ENCODE measurements at regions not wholly inside any gene's neighbourhood (a gene's known extent, or its start where the extent isn't known, plus 50 kb on each side); places are given as distances from the start of the nearest gene placed in this dataset.

DNA sequence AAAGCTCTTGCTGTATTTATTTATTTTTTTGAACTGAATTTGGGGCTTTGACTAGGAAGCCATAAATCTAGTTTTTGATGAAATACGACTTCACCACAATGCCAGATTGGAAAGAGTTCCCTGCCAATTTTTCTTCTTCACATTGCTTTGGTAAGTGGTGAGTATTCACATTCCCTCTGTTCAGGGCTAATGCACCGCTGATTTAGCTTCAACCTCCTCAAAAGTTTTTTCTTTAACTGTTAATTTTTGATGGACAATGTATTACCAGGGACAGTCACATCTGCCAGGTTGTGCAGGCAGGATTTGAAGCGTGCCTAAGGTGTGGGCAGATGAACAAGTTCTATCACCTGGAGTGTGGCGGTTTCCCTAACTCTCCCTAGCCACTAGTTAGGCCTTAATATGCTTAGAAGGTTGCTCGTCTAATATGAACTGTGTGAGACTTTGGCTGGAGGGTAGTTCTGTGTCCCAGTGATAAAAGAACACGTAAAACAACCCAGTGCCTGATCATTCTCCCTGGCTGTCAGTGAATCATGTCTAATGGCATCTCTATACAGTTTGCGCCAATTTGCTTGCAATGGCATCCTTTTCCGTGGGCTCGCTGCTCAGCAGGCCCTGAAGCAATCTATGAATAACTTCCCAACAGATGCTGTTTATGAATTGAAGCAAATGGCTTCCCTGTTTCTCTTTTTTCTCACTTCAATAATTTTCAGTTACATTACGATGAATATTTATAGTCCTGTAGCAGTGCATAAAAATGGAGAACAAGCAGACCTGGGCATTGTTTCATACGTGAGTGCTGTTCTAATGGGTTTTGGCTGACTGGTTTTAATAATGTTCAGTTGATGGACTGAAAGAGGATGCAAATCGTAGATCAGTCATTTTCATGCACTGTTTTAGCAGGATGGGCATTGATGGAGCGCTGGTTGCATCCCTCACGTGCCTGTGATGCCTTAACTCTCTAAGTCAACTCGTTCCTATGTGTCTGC lies 243.2 kb upstream of the SUCLG2 start:
- no peaks in the 10 kb centered on the region for H3K27me3 ChIP-seq
- intact Hi-C loops (cut with DNase I) = no loop called here
- no peak for DNase-seq
- H3K4me3 ChIP-seq = no peak overlapping the region
- no peaks in the 10 kb centered on the region for H3K4me1 ChIP-seq
- no peaks in the 10 kb centered on the region for H3K36me3 ChIP-seq
- H3K9me3 ChIP-seq = no peaks in the 10 kb centered on the region
- WGBS, 2 donors = 79 to 87% methylated on average over 15 of the region's 15 CpGs
- H3K27ac ChIP-seq = no peak overlapping the region
- no peak for TF ChIP-seq EP300 (IDR thresholded peaks at IDR 0.05)
- no peak for TF ChIP-seq POLR2AphosphoS5 (IDR thresholded peaks at IDR 0.05)
- TF ChIP-seq, protein P1, sequence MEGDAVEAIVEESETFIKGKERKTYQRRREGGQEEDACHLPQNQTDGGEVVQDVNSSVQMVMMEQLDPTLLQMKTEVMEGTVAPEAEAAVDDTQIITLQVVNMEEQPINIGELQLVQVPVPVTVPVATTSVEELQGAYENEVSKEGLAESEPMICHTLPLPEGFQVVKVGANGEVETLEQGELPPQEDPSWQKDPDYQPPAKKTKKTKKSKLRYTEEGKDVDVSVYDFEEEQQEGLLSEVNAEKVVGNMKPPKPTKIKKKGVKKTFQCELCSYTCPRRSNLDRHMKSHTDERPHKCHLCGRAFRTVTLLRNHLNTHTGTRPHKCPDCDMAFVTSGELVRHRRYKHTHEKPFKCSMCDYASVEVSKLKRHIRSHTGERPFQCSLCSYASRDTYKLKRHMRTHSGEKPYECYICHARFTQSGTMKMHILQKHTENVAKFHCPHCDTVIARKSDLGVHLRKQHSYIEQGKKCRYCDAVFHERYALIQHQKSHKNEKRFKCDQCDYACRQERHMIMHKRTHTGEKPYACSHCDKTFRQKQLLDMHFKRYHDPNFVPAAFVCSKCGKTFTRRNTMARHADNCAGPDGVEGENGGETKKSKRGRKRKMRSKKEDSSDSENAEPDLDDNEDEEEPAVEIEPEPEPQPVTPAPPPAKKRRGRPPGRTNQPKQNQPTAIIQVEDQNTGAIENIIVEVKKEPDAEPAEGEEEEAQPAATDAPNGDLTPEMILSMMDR (IDR thresholded peaks at IDR 0.05) = no peak
- TF ChIP-seq POLR2A (IDR thresholded peaks at IDR 0.05) = no peak

DNA sequence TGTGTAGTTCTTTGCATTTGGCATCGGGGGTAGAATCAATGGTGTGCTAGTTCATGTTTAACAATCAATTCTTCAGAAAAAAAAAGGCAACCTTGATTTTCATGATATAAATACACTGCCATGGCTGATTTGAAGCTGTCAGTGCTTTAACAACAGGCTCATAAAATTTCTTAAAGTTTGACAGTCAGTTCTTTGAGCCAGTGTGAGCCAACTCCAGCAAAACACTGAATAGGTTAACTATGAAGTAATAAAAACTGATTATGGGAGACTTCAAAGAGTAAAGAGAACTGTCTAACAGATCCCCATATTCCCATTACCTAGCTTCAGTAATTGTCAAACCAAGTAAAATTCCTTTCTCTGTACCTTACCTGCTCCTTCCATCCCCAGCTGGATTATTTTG lies 241.7 kb upstream of the SUCLG2 start:
- no peak for TF ChIP-seq POLR2A (IDR thresholded peaks at IDR 0.05)
- TF ChIP-seq POLR2AphosphoS5 (IDR thresholded peaks at IDR 0.05) = no peak
- TF ChIP-seq, protein P1 (IDR thresholded peaks at IDR 0.05) = no peak
- TF ChIP-seq EP300 (IDR thresholded peaks at IDR 0.05) = no peak
- Histone ChIP-seq H3K9me3 (no peaks in the 10 kb centered on the region), H3K27ac (no peak overlapping the region), H3K4me3 (no peak overlapping the region), H3K4me1 (no peaks in the 10 kb centered on the region), H3K36me3 (no peaks in the 10 kb centered on the region), H3K27me3 (no peaks in the 10 kb centered on the region)
- no peak for DNase-seq
- 6 to 80% methylated on average over 1 of the region's 1 CpG for WGBS, 2 donors
- intact Hi-C loops (cut with DNase I) = no loop called here

DNA sequence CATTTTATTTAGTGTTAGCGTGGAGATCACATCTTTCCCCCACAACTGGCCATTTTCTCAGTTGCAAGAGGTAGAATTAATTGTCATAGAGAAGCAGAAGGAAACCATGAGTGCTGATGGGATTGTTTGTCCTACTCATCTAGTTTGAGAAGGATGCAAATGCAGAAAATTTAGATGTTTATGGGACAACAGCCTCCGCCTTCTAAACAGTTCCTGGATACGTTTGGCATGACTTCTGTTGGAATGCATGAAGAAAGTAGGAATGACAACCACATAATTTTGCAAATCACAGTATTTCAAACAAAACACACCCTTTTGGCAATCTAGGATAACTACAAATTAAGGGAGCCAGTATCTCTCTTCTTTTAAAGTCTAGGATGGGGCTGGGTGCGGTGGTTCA lies 240.1 kb upstream of the SUCLG2 start:
- intact Hi-C loops (cut with DNase I) = no loop called here
- Histone ChIP-seq H3K4me1 (no peaks in the 10 kb centered on the region), H3K27ac (no peak overlapping the region), H3K9me3 (no peaks in the 10 kb centered on the region), H3K27me3 (no peaks in the 10 kb centered on the region), H3K4me3 (no peak overlapping the region), H3K36me3 (no peaks in the 10 kb centered on the region)
- TF ChIP-seq, protein P1 (IDR thresholded peaks at IDR 0.05) = no peak
- TF ChIP-seq POLR2A (IDR thresholded peaks at IDR 0.05) (no peak), POLR2AphosphoS5 (IDR thresholded peaks at IDR 0.05) (no peak), EP300 (IDR thresholded peaks at IDR 0.05) (no peak)
- no peak for DNase-seq
- WGBS, 2 donors = 89 to 90% methylated on average over 4 of the region's 4 CpGs

DNA sequence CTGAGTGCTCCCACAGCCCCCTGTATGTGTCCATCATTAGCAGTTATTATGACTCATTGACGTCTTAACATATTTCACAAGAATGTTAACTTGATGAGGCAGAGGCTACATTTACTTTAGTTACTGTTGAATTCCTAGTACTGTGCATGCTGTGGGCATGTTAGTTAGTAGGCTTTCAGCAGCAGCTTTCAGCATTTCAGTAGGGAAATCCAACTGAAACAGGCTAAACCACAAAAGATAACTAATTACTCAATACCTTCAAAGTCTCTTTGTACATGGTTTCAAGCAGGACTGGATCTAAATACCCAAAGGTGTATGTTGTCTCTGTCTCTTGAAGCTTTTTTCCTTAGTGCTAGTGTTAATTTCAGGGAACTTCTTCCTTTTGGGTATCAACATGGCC lies 229.9 kb upstream of the SUCLG2 start:
- Histone ChIP-seq H3K27me3 (no peaks in the 10 kb centered on the region), H3K9me3 (no peaks in the 10 kb centered on the region), H3K36me3 (no peaks in the 10 kb centered on the region), H3K27ac (no peak overlapping the region), H3K4me3 (no peak overlapping the region), H3K4me1 (no peaks in the 10 kb centered on the region)
- no peak for DNase-seq
- intact Hi-C loops (cut with DNase I) = no loop called here
- 85 to 92% methylated on average over 1 of the region's 1 CpG for WGBS, 2 donors
- TF ChIP-seq POLR2A (IDR thresholded peaks at IDR 0.05) (no peak), POLR2AphosphoS5 (IDR thresholded peaks at IDR 0.05) (no peak), EP300 (IDR thresholded peaks at IDR 0.05) (no peak)
- TF ChIP-seq, protein P1 (IDR thresholded peaks at IDR 0.05) = no peak

All from sigmoid colon (tissue), 6 donors.